GM21737 (cell line): ENCODE measurements at regions not wholly inside any gene's neighbourhood (a gene's known extent, or its start where the extent isn't known, plus 50 kb on each side); places are given as distances from the start of the nearest gene placed in this dataset.
A peak's percentile ranks its signal among the peaks of the same experiment; 100 is the strongest.
"Not testable (repeated sequence)": the region's sequence is repeated elsewhere in the genome, so short reads cannot be mapped to it uniquely, and the experiment has no call there.

Experiments
- ATAC-seq: cut with Tn5 transposase; IDR thresholded peaks from one replicate; pipeline ENCODE4 v1.9.1; 2021; ENCODE audit warnings: mild to moderate bottlenecking, moderate library complexity; ENCODE audit not compliant: unreplicated experiment

DNA sequence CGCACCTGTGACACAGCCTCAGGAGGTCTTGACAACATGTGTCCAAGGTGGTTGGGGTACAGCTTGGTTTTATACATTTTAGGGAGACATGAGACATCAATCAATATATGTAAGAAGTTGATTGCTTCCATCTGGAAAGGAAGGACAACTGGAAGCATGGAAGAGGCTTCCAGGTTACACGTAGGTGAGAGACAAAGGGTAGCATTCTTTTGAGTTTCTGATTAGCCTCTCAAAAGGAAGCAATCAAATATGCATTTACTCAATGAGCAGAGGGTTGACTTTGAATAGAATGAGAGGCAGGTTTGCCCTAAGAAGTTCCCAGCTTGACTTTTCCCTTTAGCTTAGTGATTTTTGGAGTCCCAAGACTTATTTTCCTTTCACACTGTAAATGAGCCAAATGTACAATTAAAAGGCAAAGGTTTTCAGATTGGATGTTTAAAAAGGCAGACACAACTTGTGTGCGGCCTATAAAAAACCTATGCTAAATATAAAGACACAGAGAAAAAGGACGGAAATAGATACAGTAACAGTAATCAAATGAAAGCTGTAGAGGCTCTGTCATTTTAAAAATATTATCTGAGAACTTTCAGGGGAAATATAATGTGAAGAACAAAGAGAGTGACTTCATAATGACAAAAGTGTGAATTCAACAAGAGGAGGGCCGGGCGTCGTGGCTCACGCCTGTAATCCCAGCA, 65.7 kb upstream of the LANCL2 start:
- ATAC-seq = no peak

GRCh38 chr7:55303220-55303619, 61.9 kb upstream of the LANCL2 start:
- ATAC-seq = no peak

DNA sequence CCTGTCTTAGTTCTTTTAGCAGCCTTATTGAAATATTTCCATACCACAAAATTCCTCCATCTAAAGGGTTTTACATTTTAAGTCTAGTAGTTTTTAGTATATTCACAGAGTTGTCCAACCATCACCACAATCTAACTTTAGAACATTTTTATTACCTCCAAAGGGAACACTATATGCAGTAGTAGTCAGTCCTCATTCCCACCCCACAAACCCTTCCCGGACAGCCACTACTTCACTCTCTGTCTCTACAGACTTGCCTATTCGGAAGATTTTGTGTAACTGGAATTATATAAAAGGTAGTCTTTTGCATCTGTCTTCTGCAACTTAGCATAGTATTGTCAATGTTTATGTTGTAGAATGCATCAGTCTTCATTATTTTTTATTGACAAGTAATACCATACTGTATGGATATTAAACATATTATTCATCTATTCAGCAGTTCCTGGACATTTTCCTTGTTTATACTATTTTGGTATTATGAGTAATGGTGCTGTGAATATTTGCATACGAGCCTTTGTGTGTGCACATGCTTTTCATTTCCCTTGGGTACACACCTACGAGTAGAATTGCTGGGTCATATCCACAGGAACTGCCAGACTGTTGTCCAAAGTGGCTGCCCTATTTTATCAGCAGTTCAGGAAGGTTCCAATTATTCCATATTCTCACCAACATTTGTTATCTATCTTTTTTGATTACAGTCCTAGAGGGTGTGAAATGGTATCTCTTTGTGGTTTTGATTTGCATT, 60.9 kb upstream of the LANCL2 start:
- no peak for ATAC-seq

- ATAC-seq = no peak
Measured at GRCh38 chr7:55305135-55305534, 60.0 kb upstream of the LANCL2 start.

- no peak for ATAC-seq
Measured at GRCh38 chr7:55306331-55306730, 58.8 kb upstream of the LANCL2 start.

GRCh38 chr7:55307123-55307916, 57.8 kb upstream of the LANCL2 start:
- ATAC-seq = no peak

DNA sequence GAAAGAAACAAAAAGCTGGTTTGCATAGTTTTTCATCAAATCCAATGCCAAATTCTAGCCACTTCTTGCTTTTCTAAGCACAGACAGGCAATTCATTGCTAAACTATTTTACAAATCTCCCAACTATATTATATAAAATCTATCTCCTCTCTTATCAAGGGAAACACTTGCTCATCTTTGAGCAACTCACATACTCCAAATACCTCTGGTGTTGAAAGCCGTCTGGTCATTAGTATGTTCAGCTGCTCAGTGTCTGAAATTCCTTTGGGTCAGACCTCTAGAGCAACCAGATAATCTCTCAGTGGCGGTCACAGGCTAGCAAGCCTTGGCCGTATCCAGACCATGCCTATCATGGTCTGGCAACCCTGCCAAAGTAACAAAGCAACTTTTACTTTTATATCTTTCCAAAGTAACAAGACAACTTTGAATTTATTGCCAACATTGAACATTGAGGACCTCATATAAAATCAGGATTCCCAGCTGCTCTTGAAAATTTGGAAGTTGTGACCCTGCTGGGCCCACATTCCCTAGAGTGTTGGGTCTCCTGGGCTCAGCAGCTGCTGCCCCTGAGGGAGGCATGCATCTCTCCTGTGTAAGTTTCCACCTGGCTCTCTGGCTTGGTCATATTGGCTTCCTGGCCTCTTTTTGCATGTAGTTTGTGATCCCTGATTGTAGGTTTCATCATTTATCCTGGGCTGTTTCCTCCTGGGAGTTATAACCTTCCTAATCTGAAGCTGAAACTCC, 56.8 kb upstream of the LANCL2 start:
- ATAC-seq = peak; percentile 2

GRCh38 chr7:55309040-55309991, 55.8 kb upstream of the LANCL2 start:
- ATAC-seq = peak; percentile 90

DNA sequence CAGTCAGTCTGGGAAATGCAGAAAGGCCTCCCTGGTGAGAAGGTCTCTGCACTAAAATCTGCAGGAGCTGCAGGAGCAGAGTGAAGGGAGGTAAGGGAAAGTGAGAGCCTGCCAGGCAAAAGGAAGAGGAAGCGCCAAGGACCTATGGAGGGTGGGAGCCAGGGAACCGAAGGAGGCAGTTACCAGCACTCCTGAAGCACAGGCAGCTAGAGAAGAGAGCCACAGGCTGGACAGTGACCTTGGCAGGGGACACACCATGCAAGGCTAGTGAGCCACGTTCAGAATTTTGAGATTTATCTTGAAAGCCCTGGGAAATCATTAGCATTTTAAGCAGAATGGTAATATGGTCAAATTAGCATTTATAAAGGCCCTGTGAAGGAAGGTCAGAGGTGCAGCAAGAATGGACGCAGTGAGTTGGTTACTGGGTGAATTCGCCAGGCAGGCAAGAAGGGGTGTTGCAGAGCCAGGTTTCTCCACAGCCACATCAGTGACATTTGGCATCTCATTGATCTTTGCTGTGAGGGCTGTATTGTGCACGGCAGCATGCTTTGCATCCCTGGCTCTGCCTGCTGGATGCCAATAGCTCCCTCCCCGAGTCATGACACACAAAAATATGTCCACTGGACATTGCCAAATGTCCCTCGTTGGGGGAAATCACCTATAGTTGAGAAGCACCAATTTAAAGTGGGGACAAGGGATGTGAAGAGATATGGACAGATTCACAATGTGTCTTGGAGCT, 54.7 kb upstream of the LANCL2 start:
- ATAC-seq = no peak

DNA sequence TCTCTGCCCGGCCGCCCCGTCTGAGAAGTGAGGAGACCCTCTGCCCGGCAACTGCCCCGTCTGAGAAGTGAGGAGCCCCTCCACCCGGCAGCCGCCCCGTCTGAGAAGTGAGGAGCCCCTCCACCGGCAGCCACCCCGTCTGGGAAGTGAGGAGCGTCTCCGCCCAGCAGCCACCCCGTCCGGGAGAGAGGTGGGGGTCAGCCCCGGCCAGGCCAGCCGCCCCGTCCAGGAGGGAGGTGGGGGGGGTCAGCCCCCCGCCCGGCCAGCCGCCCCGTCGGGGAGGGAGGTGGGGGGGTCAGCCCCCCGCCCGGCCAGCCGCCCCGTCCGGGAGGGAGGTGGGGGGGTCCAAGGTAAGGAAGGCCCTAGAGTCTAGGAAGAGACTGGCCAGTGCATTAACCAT, 53.2 kb upstream of the LANCL2 start:
- ATAC-seq = not testable (repeated sequence)

DNA sequence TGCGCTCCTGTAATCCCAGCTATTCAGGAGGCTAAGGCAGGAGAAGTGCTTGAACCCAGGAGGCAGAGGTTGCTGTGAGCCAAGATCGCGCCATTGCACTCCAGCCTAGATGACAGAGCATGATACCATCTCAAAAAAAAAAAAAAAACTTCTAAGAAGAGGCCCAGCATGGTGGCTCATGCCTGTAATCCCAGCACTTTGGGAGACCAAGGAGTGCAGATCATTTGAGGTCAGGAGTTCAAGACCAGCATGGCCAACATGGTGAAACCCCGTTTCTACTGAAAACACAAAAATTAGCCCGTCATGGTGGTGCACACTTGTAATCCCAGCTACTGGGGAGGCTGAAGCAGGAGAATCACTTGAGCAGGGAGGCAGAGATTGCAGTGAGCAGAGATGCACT, 51.5 kb upstream of the LANCL2 start:
- not testable (repeated sequence) for ATAC-seq

GRCh38 chr7:55314967-55315366, 50.2 kb upstream of the LANCL2 start:
- ATAC-seq = no peak
